ENCODE measurements at regions not wholly inside any gene's neighbourhood (a gene's known extent, or its start where the extent isn't known, plus 50 kb on each side); places are given as distances from the start of the nearest gene placed in this dataset.

DNA sequence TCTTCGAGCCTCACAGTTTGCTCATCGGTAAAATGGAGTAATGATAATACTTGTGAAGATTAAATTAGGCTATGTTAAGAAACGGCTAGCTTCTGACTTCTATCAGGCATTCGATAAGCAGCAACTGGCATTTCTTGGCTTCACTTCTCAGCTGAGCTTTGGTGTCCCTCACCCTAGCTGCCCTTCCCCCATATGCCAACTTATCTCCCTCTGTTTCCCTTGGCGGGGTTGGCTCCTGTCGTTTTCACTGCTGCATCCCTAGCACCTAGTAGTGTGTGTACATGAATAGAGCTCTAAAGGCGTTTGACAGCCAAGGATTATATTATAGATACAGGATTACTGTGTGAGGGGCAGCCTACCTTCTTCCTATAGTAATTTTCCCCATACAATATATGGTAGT, 97.5 kb downstream of the TNFSF11 start:
- ChIA-PET CTCF (no interaction called here), POLR2A (no interaction called here)
- TF ChIP-seq JAZF1 (CRISPR knock-in tag; IDR thresholded peaks at IDR 0.05) (no peak), ELF4 (CRISPR knock-in tag; IDR thresholded peaks at IDR 0.05; ENCODE audit: low read depth) (no peak), ARID4B (CRISPR knock-in tag; IDR thresholded peaks at IDR 0.05; ENCODE audit: borderline replicate concordance) (no peak), OVOL2 (CRISPR knock-in tag; IDR thresholded peaks at IDR 0.05; ENCODE audit: borderline replicate concordance) (no peak), FOXP4 (CRISPR knock-in tag; IDR thresholded peaks at IDR 0.05) (no peak), GABPB1 (CRISPR knock-in tag; IDR thresholded peaks at IDR 0.05) (no peak), E2F5 (CRISPR knock-in tag; IDR thresholded peaks at IDR 0.05) (no peak), FOXJ3 (CRISPR knock-in tag; IDR thresholded peaks at IDR 0.05; ENCODE audit: borderline replicate concordance) (no peak), ERG (CRISPR knock-in tag; IDR thresholded peaks at IDR 0.05) (no peak), ZNF396 (CRISPR knock-in tag; IDR thresholded peaks at IDR 0.05; ENCODE audit: borderline replicate concordance) (no peak), ZNF671 (CRISPR knock-in tag; IDR thresholded peaks at IDR 0.05) (no peak), STAT6 (CRISPR knock-in tag; conservative IDR thresholded peaks at IDR 0.05; ENCODE audit: low read depth) (no peak)
- TF ChIP-seq, protein P1, sequence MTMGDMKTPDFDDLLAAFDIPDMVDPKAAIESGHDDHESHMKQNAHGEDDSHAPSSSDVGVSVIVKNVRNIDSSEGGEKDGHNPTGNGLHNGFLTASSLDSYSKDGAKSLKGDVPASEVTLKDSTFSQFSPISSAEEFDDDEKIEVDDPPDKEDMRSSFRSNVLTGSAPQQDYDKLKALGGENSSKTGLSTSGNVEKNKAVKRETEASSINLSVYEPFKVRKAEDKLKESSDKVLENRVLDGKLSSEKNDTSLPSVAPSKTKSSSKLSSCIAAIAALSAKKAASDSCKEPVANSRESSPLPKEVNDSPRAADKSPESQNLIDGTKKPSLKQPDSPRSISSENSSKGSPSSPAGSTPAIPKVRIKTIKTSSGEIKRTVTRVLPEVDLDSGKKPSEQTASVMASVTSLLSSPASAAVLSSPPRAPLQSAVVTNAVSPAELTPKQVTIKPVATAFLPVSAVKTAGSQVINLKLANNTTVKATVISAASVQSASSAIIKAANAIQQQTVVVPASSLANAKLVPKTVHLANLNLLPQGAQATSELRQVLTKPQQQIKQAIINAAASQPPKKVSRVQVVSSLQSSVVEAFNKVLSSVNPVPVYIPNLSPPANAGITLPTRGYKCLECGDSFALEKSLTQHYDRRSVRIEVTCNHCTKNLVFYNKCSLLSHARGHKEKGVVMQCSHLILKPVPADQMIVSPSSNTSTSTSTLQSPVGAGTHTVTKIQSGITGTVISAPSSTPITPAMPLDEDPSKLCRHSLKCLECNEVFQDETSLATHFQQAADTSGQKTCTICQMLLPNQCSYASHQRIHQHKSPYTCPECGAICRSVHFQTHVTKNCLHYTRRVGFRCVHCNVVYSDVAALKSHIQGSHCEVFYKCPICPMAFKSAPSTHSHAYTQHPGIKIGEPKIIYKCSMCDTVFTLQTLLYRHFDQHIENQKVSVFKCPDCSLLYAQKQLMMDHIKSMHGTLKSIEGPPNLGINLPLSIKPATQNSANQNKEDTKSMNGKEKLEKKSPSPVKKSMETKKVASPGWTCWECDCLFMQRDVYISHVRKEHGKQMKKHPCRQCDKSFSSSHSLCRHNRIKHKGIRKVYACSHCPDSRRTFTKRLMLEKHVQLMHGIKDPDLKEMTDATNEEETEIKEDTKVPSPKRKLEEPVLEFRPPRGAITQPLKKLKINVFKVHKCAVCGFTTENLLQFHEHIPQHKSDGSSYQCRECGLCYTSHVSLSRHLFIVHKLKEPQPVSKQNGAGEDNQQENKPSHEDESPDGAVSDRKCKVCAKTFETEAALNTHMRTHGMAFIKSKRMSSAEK (CRISPR knock-in tag; IDR thresholded peaks at IDR 0.05; ENCODE audit: borderline replicate concordance), result no peak
- TF ChIP-seq, protein P2, sequence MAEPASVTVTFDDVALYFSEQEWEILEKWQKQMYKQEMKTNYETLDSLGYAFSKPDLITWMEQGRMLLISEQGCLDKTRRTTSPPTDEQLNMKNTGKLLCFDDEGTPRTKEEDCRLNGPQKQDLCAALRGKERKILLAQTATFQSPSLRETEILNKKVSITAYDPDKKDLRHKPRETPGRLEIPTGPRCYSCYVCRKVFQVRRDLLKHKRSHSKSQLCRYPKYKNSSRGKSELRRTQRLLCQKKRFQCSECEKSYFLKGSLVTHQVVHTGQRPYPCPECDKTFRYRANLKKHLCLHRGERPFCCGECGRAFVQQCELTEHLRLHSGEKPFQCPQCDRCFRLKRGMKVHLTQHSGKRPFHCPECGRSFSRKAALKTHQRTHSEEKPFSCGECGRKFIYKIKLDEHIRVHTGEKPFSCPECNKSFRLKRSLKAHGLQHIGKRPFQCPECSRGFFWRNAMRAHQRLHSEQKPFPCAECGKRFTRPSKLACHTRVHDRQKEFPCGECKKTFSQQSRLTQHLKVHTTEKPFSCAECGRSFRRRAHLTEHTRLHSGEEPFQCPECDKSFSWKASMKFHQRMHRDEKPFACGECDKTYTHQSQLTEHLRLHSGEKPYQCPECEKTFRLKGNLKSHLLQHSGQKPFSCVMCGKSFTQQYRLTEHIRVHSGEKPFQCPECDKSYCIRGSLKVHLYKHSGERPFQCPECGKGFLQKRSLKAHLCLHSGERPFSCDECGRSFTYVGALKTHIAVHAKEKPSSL (CRISPR knock-in tag; conservative IDR thresholded peaks at IDR 0.05), result no peak
- no peak overlapping the region for H3K27ac Mint-ChIP-seq
- no peaks in the 10 kb centered on the region for H3K27me3 Mint-ChIP-seq (ENCODE audit: low read depth)
- no peaks in the 10 kb centered on the region for H3K4me1 Mint-ChIP-seq
- no peak for DNase-seq (ENCODE audit: low spot score)
- peaks cover 27% of the 10 kb centered on the region for H3K9me3 Mint-ChIP-seq
- H3K36me3 Mint-ChIP-seq, result peaks cover 3% of the 10 kb centered on the region
- no peak for ATAC-seq
- no peak overlapping the region for H3K4me3 Mint-ChIP-seq

Measured in WTC11 (cell line).